ENCODE measurements at regions not wholly inside any gene's neighbourhood (a gene's known extent, or its start where the extent isn't known, plus 50 kb on each side); places are given as distances from the start of the nearest gene placed in this dataset.

DNA sequence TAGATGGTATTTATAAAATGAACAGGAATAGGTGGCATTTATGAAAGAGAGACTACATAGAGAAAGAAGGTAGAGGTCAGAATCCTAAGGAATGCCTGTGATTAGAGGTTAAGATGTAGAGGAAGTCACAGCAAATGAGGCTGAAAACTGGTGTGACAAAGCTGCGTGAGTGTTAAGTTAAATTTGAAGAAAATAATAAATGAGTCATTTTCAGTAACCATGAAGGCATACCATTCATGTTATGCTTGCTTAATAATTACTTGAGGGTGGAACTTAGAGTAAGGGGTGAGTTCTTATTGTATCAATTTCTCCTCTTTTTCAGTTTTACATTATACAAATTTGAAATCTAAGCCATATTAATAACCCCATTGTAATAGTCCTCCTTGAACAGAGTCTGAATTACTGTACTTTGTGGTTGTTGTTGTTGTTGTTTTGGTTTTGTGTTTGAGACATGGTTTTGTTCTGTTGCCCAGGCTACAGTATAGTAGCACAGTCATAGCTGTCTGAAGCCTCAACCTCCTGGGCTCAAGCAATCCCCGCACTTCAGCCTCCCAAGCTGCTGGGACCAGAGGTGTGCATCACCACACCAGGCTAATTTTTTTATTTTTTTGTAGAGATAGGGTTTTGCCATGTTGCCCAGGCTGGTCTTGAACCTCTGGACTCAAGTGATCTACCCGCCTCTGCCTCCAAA is 761.5 kb downstream of the GALC start:
- H3K4me1 ChIP-seq = no peaks in the 10 kb centered on the region
- H3K4me3 ChIP-seq = no peak overlapping the region
- no peak overlapping the region for H3K27ac ChIP-seq
- peaks cover 0 to 4% (median 0%) of the 10 kb centered on the region in 3 donors for H3K9me3 ChIP-seq
- TF ChIP-seq, protein P1, sequence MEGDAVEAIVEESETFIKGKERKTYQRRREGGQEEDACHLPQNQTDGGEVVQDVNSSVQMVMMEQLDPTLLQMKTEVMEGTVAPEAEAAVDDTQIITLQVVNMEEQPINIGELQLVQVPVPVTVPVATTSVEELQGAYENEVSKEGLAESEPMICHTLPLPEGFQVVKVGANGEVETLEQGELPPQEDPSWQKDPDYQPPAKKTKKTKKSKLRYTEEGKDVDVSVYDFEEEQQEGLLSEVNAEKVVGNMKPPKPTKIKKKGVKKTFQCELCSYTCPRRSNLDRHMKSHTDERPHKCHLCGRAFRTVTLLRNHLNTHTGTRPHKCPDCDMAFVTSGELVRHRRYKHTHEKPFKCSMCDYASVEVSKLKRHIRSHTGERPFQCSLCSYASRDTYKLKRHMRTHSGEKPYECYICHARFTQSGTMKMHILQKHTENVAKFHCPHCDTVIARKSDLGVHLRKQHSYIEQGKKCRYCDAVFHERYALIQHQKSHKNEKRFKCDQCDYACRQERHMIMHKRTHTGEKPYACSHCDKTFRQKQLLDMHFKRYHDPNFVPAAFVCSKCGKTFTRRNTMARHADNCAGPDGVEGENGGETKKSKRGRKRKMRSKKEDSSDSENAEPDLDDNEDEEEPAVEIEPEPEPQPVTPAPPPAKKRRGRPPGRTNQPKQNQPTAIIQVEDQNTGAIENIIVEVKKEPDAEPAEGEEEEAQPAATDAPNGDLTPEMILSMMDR (IDR thresholded peaks at IDR 0.05) = no peak
- TF ChIP-seq POLR2A (IDR thresholded peaks at IDR 0.05) = no peak
- H3K36me3 ChIP-seq = no peaks in the 10 kb centered on the region
- no peak for DNase-seq
- WGBS, 2 donors = 59 to 69% methylated on average over 2 to 3 of the region's 3 CpGs
- intact Hi-C loops (cut with DNase I) = no loop called here
- H3K27me3 ChIP-seq = no peaks in the 10 kb centered on the region

DNA sequence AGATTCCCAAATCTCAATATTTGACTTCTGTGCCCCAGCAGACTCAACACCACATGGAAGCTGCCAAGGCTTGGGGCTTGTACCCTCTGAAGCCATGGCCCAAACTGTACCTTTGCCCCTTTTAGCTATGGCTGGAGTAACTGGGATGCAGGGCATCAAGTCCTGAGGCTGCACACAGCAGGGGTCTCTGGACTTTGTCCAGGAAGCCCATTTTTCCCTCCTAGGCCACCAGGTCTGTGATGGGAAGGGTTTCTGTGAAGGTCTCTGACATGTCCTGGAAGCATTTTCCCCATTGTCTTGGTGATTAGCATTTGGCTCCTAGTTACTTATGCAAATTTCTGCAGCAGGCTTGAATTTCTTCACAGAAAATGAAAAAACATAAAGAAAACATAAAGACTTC is 762.3 kb downstream of the GALC start:
- no peak overlapping the region for H3K27ac ChIP-seq
- no peak for DNase-seq
- H3K4me3 ChIP-seq = no peak overlapping the region
- H3K27me3 ChIP-seq = no peaks in the 10 kb centered on the region
- no peaks in the 10 kb centered on the region for H3K36me3 ChIP-seq
- no peaks in the 10 kb centered on the region for H3K4me1 ChIP-seq
- H3K9me3 ChIP-seq = peaks cover 0 to 4% (median 0%) of the 10 kb centered on the region in 3 donors
- TF ChIP-seq, protein P1 (IDR thresholded peaks at IDR 0.05) = no peak
- TF ChIP-seq POLR2A (IDR thresholded peaks at IDR 0.05) = no peak
- intact Hi-C loops (cut with DNase I) = no loop called here

DNA sequence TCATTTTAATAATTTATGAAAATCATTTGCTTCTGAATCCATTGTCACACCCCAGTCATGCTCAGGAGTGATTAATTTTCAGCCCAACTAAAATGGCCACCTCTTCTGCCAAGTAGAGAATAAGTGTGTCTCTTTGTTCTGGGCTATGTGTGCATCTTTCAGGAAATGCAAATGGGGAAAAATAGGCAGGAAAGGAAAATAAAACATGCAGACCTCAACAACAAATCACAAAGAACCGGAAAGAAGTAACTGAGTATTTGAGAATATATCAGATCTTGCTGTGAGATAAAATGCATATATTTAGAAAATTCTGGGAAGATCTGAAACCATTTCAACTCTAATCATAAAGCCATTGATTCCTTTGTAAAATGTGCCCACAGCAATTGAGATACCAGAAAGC is 763.9 kb downstream of the GALC start:
- H3K9me3 ChIP-seq = peaks cover 0 to 4% (median 0%) of the 10 kb centered on the region in 3 donors
- H3K4me1 ChIP-seq = no peaks in the 10 kb centered on the region
- H3K27me3 ChIP-seq = no peaks in the 10 kb centered on the region
- intact Hi-C loops (cut with DNase I) = no loop called here
- no peaks in the 10 kb centered on the region for H3K36me3 ChIP-seq
- 54 to 59% methylated on average over 1 of the region's 1 CpG for WGBS, 2 donors
- TF ChIP-seq, protein P1 (IDR thresholded peaks at IDR 0.05) = no peak
- no peak for TF ChIP-seq POLR2A (IDR thresholded peaks at IDR 0.05)
- no peak overlapping the region for H3K4me3 ChIP-seq
- DNase-seq = no peak
- no peak overlapping the region for H3K27ac ChIP-seq

DNA sequence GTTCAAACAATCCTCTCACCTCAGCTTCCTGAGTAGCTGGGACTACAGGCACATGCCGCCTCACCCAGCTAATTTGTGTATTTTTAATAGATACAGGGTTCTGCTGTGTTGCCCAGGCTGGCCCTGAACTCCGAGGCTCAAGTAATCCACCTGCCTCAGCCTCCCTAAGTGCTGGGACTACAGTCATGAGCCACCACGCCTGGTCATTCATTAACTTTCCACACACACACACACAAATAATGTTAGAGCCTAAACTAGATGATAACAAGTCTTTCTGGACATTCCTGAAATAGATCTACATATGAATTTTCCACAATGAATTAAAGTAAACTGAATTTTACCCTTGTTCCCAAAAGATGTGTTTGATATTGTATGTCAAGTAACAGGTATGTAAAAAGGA is 776.0 kb downstream of the GALC start:
- Histone ChIP-seq H3K4me1 (no peaks in the 10 kb centered on the region), H3K9me3 (peaks cover 0 to 9% (median 0%) of the 10 kb centered on the region in 3 donors), H3K4me3 (no peak overlapping the region), H3K36me3 (no peaks in the 10 kb centered on the region), H3K27ac (no peak overlapping the region), H3K27me3 (no peaks in the 10 kb centered on the region)
- no peak for TF ChIP-seq POLR2A (IDR thresholded peaks at IDR 0.05)
- TF ChIP-seq, protein P1 (IDR thresholded peaks at IDR 0.05) = no peak
- intact Hi-C loops (cut with DNase I) = no loop called here
- 69 to 78% methylated on average over 3 of the region's 3 CpGs for WGBS, 2 donors
- DNase-seq = no peak

DNA sequence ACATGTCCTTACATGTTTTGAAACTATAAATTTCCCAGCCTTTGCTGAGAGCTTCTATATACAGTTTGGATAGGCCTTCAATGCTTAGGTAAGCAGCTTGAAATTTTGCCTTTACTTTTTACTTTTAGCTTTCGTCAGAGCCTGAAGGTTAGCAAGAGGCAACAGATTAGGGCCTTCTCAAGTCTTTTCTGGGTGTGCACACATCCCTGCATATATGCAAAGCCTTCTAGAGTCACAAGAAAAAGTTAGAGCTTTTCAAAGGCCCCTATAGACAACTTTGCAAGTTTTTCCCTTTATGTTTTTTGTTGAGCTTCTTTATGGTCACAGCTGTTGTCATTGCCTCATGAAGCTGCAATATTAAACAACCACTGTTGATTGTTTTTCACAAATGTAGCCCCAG is 778.4 kb downstream of the GALC start:
- H3K4me3 ChIP-seq = no peak overlapping the region
- H3K36me3 ChIP-seq = no peaks in the 10 kb centered on the region
- no peak overlapping the region for H3K27ac ChIP-seq
- H3K4me1 ChIP-seq = no peaks in the 10 kb centered on the region
- DNase-seq = no peak
- TF ChIP-seq POLR2A (IDR thresholded peaks at IDR 0.05) = no peak
- TF ChIP-seq, protein P1 (IDR thresholded peaks at IDR 0.05) = no peak
- no peaks in the 10 kb centered on the region for H3K27me3 ChIP-seq
- 80 to 88% methylated on average over 1 of the region's 1 CpG for WGBS, 2 donors
- H3K9me3 ChIP-seq = peaks cover 0 to 9% (median 0%) of the 10 kb centered on the region in 3 donors
- intact Hi-C loops (cut with DNase I) = no loop called here

Measured in esophagus squamous epithelium (tissue), 5 donors.